ENCODE measurements at regions not wholly inside any gene's neighbourhood (a gene's known extent, or its start where the extent isn't known, plus 50 kb on each side); places are given as distances from the start of the nearest gene placed in this dataset.

GRCh38 chr7:32670110-32671025, 175.1 kb downstream of the AVL9 start:
- no peak for TF ChIP-seq CTCF (IDR thresholded peaks at IDR 0.05)
- TF ChIP-seq POLR2A (IDR thresholded peaks at IDR 0.05) = no peak
